KG1 (cell line): ENCODE measurements at regions not wholly inside any gene's neighbourhood (a gene's known extent, or its start where the extent isn't known, plus 50 kb on each side); places are given as distances from the start of the nearest gene placed in this dataset.
"Not testable (repeated sequence)": the region's sequence is repeated elsewhere in the genome, so short reads cannot be mapped to it uniquely, and the experiment has no call there.

Experiments
- DNase-seq: peaks from one replicate; lab custom pipeline; 2025; lab: John Stamatoyannopoulos, UW

DNA sequence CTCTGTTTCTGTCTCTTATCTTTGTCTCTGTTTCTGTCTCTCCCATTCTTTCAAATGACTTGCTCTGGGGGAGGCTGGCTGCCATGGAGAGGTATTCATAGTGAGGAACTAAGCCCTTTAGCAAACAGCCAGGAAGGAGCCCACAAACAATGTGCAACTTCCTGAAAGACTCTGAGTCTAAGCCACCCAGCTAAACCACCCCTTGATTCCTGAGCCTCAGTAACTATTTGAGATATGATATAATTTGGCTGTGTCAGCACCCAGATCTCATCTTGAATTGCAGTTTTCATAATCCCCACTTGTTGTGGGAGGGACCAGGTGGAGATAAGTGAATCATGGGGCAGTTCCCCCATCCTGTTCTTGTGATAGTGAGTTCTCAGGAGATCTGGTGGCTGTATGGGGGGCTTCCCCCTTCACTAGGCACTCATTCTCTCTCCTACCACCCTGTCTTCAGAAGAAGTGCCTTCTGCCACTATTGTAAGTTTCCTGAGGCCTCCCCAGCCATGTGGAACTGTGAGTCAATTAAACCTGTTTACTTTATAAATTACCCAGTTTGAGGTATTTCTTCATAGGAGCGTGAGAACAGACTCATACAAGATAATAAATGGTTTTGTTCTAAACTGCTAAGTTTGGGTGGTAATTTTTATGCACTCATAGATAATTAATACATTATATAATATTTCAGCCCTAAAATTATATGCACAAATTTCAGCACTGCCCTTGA, 121.2 kb upstream of the FOXP2 start:
- DNase-seq = no peak

- DNase-seq = no peak
Measured at GRCh38 chr7:114279901-114280300, 134.7 kb upstream of the FOXP2 start.

DNA sequence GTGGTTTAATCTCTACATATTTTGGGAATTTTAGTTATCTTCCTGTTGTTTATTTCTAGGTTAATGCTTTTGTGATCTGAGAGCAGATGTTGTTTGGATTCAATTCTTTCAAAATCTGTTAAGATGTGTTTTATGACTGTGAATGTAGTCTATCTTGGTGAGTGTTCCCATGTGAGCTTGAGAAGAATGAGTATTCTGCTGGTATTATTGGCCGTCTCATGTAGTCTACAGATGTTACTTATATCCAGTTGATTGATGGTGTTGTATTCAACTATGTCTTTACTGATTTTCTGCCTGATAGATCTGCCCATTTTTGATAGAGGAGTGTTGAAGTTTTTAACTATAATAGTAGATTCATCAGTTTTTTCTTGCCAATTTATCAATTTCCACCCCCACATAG, 141.4 kb upstream of the FOXP2 start:
- DNase-seq = no peak

GRCh38 chr7:114269714-114270113, 144.9 kb upstream of the FOXP2 start:
- DNase-seq = no peak

DNA sequence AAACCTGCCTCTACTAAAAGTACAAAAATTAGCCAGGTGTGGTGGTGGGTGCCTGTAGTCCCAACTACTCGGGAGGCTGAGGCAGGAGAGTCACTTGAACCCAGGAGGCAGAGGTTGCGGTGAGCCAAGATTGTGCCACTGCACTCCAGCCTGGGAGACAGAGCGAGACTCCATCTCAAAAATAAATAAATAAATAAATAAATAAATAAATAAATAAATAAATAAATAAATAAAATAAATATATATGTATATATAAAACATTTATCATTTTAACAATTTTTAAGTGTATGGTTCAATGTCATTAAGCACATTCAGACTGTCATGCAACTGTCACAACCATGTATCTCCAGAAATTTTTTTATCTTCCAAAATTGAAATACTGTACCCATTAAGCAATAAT, 147.1 kb upstream of the FOXP2 start:
- not testable (repeated sequence) for DNase-seq

DNA sequence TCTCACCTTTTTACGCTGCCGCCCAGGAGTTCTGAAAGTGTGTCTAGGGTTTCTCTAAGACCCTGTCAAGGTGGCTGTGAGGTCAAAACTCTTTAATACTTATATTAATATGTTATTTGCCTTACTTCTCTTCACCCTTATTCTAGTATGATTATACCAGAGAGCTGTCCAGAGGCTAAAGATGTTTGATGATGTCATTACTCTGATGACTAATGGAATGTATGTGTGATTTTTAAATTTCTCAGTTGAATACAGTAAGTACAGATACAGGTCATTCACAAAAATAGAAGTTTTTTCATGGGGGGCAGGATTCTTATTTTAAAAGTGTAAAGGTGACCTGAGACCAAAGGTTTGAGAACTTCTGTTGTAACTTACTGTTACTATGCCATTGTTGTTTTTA, 150.6 kb upstream of the FOXP2 start:
- DNase-seq = no peak

- DNase-seq = no peak
Measured at GRCh38 chr7:114263219-114263618, 151.4 kb upstream of the FOXP2 start.

DNA sequence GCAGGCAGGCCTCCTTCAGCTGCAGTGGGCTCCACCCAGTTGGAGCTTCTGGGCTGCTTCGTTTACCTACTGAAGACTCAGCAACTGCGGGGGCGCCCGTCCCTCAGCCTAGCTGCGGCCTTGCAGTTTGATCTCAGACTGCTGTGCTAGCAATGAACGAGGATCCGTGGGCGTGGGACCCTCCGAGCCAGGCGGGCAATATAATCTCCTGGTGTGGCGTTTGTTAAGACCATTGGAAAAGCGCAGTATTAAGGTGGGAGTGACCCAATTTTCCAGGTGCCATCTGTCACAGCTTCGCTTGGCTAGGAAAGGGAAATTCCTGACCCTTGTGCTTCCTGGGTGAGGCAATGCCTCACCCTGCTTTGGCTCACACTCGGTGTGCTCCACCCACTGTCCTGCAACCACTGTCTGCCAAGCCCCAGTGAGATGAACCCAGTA, 159.2 kb upstream of the FOXP2 start:
- DNase-seq = no peak

- no peak for DNase-seq
Measured at GRCh38 chr7:114243646-114244045, 171.0 kb upstream of the FOXP2 start.

GRCh38 chr7:114242992-114243507, 171.6 kb upstream of the FOXP2 start:
- no peak for DNase-seq

DNA sequence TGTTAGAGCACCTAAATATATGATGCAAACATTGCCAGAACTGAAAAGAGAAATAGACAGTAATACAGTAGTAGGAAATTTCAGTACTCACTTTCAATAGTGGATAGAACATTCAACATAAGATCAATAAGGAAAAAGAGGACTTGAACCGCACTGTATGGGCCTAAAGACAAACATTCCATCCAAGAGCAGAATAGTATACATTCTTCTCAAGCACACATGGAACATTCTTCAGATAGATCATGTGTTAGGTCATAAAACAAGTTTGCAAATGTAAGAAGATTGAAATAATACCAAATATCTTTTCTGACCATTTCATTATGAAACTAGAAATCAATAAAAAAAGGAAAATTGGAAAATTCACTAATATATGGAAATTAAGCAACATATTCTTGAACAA, 185.4 kb upstream of the FOXP2 start:
- DNase-seq = no peak

DNA sequence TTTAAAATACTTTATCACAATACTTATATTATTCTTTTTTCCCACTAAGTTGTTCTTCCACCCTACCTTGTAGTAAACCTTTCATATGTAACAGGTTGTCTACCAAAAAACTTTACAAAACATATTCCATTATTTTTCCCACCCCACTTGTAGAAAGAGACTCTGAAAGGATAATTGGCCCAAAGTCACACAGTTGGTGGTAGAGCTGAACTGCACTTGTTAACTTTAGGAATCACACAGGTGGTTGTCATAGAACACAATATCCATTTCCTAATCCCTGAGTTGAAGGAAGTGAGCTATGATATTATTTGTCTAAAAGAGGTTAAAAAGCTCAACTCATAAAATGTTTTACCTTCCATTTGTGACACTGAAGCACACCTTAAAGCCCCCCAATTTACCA, 188.8 kb upstream of the FOXP2 start:
- DNase-seq = no peak

- DNase-seq = no peak
Measured at GRCh38 chr7:114218283-114218682, 196.3 kb upstream of the FOXP2 start.

DNA sequence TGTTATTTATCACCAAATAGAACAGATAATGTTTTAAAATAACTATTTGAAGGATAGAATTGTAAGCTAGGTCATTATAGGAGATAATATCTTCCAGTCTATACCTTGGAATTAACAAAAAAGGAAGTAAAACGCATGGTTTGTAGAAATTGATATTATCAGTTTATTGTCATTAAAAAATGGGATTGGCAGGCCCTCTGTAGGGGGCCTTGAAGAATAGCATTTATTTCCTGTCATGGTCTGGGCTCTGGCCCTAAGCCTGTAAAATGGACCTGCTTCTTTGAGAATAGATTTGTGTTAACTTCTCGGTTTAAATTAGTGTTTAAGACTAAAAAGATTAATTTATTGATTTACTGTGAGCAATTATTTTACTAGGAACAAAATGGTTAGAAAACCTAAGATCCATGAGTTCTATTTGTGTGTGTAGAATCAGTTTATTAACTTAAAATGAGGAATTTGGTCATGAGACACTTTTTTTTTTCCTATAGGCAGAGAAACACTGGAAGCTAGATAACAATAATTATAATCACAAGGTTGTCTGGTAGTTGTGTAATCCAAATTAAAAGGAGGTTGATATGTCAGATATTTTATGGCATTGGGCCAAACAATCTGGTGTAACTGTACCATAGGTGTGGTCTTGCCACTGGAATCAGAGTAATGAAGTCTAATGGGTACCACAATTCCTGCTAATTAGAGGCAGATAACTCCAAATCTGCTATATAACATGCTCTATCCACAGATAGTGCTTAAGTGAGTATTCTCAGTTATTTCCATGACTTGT, 197.4 kb upstream of the FOXP2 start:
- DNase-seq = no peak

DNA sequence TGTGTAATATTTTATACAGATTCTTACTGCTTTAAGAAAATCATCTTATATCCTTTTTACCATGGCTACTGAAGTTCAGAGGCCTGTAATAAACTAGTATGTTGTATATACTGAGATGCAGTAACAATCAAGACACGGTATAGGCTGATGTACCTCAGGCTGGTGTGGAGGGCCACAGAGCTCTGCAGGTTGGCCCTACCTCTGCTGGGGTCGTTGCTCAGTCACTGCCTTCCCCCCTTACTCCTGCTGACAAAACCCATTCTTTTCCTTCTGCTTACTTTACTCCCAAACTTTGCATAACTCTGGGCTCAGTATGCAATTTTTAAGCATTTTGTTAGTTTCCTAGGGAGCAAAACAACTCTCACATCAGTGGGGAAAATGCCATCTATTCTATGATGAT, 200.1 kb upstream of the FOXP2 start:
- DNase-seq = no peak

DNA sequence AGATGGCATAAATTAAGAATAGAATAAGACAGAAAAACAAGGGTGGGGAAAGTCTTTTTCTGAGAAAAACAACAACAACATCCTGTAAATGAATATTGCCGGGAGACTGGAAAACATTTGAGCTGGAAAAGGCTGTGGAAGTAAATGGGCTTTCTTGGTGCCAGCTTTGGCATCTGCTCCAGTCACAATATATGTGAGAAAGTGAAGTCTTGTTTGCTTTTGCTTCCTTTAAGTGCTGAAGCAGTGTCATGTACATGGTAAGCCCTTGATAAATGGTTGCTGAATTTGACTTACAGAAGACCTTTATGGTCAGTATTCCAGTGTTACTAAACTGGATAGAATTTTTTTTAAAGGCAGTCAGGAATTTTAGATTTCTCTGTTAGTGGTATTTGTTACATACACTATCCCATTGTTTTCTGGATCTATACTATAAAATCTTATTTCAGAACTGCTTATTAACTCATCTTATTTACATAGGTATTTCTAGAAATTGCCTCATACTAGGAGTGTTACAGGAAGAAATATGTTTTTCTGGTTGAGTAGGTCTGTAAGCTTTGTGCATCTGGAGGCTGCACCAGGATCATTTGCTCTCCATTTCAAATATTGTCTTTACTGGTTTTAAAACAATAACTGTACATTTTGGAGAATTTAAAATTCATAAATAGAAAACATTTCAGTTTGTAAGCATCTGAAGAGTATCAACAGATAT, 201.7 kb upstream of the FOXP2 start:
- DNase-seq = no peak

GRCh38 chr7:114209968-114210367, 204.6 kb upstream of the FOXP2 start:
- DNase-seq = no peak

GRCh38 chr7:114206688-114207087, 207.9 kb upstream of the FOXP2 start:
- no peak for DNase-seq

GRCh38 chr7:114196517-114196916, 218.1 kb upstream of the FOXP2 start:
- no peak for DNase-seq

DNA sequence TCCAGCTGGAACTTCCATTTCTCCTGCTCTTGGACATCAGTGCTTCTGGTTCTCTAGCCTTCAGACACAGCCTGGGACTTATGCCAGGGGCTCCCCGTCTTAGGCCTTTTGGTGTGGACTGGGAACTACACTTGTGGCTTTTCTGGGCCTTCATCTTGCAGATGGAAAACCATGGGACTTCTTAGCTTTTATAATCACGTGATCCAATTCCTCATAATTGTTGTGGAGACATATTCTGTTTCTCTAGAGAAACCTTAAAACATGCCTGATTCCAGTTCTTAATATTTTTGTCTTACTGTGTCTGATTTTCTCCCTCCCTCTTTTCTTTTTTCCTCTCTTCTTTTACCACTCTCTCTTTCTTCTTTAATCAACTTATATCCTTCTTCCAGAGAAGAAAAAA, 224.2 kb upstream of the FOXP2 start:
- DNase-seq = no peak

- no peak for DNase-seq
Measured at GRCh38 chr7:114183311-114184088, 231.1 kb upstream of the FOXP2 start.

DNA sequence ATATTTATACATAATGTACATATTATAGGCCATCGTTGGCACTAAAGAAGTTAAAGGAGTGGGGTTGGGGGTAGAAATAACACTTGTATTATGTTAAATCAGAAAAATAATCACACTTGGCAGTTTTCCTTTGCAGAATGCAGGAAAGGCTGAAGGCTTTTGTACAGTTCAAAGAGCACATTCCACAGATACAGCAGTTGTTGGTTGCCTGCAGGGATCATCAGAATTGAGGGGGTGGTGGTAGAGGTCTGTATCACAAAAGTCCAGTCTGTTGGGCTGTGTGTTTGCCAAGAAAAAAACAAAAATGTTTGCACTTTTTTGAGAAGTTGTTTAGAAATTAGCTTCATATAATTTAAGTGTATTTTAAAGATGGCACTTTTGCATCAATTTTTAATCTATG, 231.8 kb upstream of the FOXP2 start:
- no peak for DNase-seq
